GM23338 (cell line): ENCODE measurements at regions not wholly inside any gene's neighbourhood (a gene's known extent, or its start where the extent isn't known, plus 50 kb on each side); places are given as distances from the start of the nearest gene placed in this dataset.

Experiments used
- ATAC-seq: fragments of 200-7000 bp; cut with Tn5 transposase; 3 replicates; pipeline ENCODE4 v1.9.1; 2020
- DNase-seq: peaks from one replicate; pipeline ENCODE4 v3.0.0-alpha.2; 2015; ENCODE audit warnings: low spot score
- H2AFZ ChIP-seq: fragments of 200-600 bp; sonication (generic); 2 replicates; pipeline ENCODE4 v1.8.0; 2016; ENCODE audit warnings: antibody characterized with exemption, mild to moderate bottlenecking, moderate library complexity
- H3F3A ChIP-seq: fragments of 200-600 bp; sonication (generic); replicated peaks from 2 replicates; pipeline ENCODE4 v1.8.0; 2017; ENCODE audit warnings: antibody characterized with exemption, mixed run types, low read depth
- H3K27ac ChIP-seq: fragments of 200-600 bp; sonication (generic); 2 replicates; pipeline ENCODE4 v1.6.1; 2016; ENCODE audit warnings: low read depth
- H3K27me3 ChIP-seq: fragments of 200-600 bp; sonication (generic); 2 replicates; pipeline ENCODE4 v1.8.0; 2016; ENCODE audit warnings: mild to moderate bottlenecking, mixed run types, moderate library complexity; ENCODE audit not compliant: insufficient read depth
- H3K36me3 ChIP-seq: fragments of 200-600 bp; sonication (generic); 2 replicates; pipeline ENCODE4 v1.8.0; 2016; ENCODE audit warnings: mild to moderate bottlenecking; ENCODE audit not compliant: insufficient read depth
- H3K4me1 ChIP-seq: fragments of 200-600 bp; sonication (generic); 2 replicates; pipeline ENCODE4 v1.8.0; 2016; ENCODE audit warnings: mild to moderate bottlenecking, moderate library complexity; ENCODE audit not compliant: insufficient read depth
- H3K4me2 ChIP-seq: fragments of 200-600 bp; sonication (generic); 2 replicates; pipeline ENCODE4 v1.7.1; 2017; ENCODE audit warnings: mixed run types
- H3K4me3 ChIP-seq: fragments of 200-600 bp; sonication (generic); 2 replicates; pipeline ENCODE4 v1.6.1; 2016; ENCODE audit warnings: mixed run types
- H3K79me2 ChIP-seq: fragments of 200-600 bp; sonication (generic); replicated peaks from 2 replicates; pipeline ENCODE4 v1.8.0; 2017; ENCODE audit warnings: mild to moderate bottlenecking; ENCODE audit not compliant: insufficient read depth
- H3K9me2 ChIP-seq: fragments of 200-600 bp; sonication (generic); 2 replicates; pipeline ENCODE4 v1.8.0; 2017; ENCODE audit not compliant: insufficient read depth
- H4K20me1 ChIP-seq: fragments of 200-600 bp; sonication (generic); replicated peaks from 2 replicates; pipeline ENCODE4 v1.8.0; 2017; ENCODE audit warnings: mild to moderate bottlenecking; ENCODE audit not compliant: insufficient read depth
- H3K27ac Mint-ChIP-seq: 2 replicates; pipeline ENCODE4 v1.8.0; 2020; ENCODE audit warnings: inconsistent platforms, mild to moderate bottlenecking, moderate library complexity, mixed read lengths
- H3K27me3 Mint-ChIP-seq: 3 replicates; pipeline ENCODE4 v1.8.0; 2022; ENCODE audit warnings: low read depth, mild to moderate bottlenecking, moderate library complexity, mixed read lengths, inconsistent platforms; ENCODE audit not compliant: insufficient read depth, poor library complexity
- H3K36me3 Mint-ChIP-seq: 3 replicates; pipeline ENCODE4 v1.8.0; 2021; ENCODE audit warnings: low read depth, mild to moderate bottlenecking, inconsistent platforms, moderate library complexity, mixed read lengths
- H3K4me1 Mint-ChIP-seq: 3 replicates; pipeline ENCODE4 v1.8.0; 2020; ENCODE audit warnings: mild to moderate bottlenecking, inconsistent platforms, mixed read lengths
- H3K4me3 Mint-ChIP-seq: 3 replicates; pipeline ENCODE4 v1.8.0; 2021; ENCODE audit warnings: moderate library complexity, mild to moderate bottlenecking, inconsistent platforms, mixed read lengths
- H3K9me3 Mint-ChIP-seq: 3 replicates; pipeline ENCODE4 v1.8.0; 2020; ENCODE audit warnings: moderate library complexity, mild to moderate bottlenecking, inconsistent platforms, mixed read lengths
- CREB1 ChIP-seq: fragments of 250-450 bp; sonication (Bioruptor Pico); IDR thresholded peaks from 2 replicates; pipeline ENCODE4 v1.5.0; 2020; ENCODE audit warnings: low read depth, mild to moderate bottlenecking, moderate library complexity
- EZH2 ChIP-seq: fragments of 200-600 bp; sonication (generic); IDR thresholded peaks from one replicate; pipeline ENCODE4 v1.8.0; 2017; ENCODE audit warnings: antibody characterized with exemption, mild to moderate bottlenecking, low read depth; ENCODE audit not compliant: unreplicated experiment
- EZH2phosphoT487 ChIP-seq: fragments of 200-600 bp; sonication (generic); IDR thresholded peaks from one replicate; pipeline ENCODE4 v1.8.1; 2018; ENCODE audit warnings: antibody characterized with exemption; ENCODE audit not compliant: unreplicated experiment
- JUNB ChIP-seq: IDR thresholded peaks from one replicate; pipeline ENCODE4 v1.6.1; 2016; ENCODE audit warnings: antibody characterized with exemption; ENCODE audit not compliant: unreplicated experiment
- NANOG ChIP-seq: IDR thresholded peaks from 2 replicates; pipeline ENCODE4 v1.6.1; 2016; ENCODE audit warnings: antibody characterized with exemption, borderline replicate concordance
- POLR2AphosphoS5 ChIP-seq: IDR thresholded peaks from 2 replicates; pipeline ENCODE4 v1.6.1; 2016; ENCODE audit warnings: antibody characterized with exemption, low read depth
- STAT1 ChIP-seq: IDR thresholded peaks from one replicate; pipeline ENCODE4 v1.6.1; 2016; ENCODE audit warnings: antibody characterized with exemption; ENCODE audit not compliant: unreplicated experiment
- ZNF114 ChIP-seq: fragments of 250-450 bp; sonication (Bioruptor Pico); IDR thresholded peaks from 2 replicates; pipeline ENCODE4 v1.5.0; 2020; ENCODE audit warnings: mild to moderate bottlenecking, moderate library complexity
- ZNF331 ChIP-seq: fragments of 250-450 bp; sonication (Bioruptor Pico); IDR thresholded peaks from 2 replicates; pipeline ENCODE4 v1.5.0; 2020; ENCODE audit warnings: low read depth, mild to moderate bottlenecking, moderate library complexity
- TF ChIP-seq, protein P1 (sequence below): IDR thresholded peaks from one replicate; pipeline ENCODE4 v1.6.1; 2018; ENCODE audit warnings: antibody characterized with exemption; ENCODE audit not compliant: unreplicated experiment
- TF ChIP-seq, protein P2 (sequence below), 2 experiments: fragments of 200-600 bp in 1 of 2; sonication (generic) in 1 of 2; conservative IDR thresholded peaks; 2 replicates each; pipeline versions ENCODE4 v1.5.1 to v1.6.1; 2016 to 2017; ENCODE audit warnings: antibody characterized with exemption in 2 of 2, low read depth in 2 of 2, mild to moderate bottlenecking in 2 of 2, moderate library complexity in 1 of 2
- TF ChIP-seq, protein P3 (sequence below): IDR thresholded peaks from 2 replicates; pipeline ENCODE4 v1.6.1; 2016; ENCODE audit warnings: antibody characterized with exemption

DNA sequence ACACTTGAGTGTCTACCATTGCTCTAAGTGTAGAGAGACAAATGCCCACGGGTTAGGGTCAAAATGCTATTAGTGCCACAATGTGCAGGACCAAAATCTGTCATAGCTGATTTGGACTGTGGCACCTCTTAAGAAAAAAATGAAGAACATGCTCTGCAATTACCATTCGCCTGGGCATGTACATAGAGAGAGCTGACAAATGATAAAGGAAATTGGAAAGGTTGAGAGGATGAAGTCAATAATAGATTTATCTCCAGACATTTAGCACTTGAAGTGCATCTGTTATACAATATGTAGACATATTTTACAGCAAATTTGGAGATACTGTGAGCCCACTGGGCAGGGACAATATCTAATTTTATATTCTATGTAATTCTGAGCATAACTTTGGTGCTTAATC, 804.4 kb downstream of the SATB2 start (continued):
- TF ChIP-seq, protein P1, sequence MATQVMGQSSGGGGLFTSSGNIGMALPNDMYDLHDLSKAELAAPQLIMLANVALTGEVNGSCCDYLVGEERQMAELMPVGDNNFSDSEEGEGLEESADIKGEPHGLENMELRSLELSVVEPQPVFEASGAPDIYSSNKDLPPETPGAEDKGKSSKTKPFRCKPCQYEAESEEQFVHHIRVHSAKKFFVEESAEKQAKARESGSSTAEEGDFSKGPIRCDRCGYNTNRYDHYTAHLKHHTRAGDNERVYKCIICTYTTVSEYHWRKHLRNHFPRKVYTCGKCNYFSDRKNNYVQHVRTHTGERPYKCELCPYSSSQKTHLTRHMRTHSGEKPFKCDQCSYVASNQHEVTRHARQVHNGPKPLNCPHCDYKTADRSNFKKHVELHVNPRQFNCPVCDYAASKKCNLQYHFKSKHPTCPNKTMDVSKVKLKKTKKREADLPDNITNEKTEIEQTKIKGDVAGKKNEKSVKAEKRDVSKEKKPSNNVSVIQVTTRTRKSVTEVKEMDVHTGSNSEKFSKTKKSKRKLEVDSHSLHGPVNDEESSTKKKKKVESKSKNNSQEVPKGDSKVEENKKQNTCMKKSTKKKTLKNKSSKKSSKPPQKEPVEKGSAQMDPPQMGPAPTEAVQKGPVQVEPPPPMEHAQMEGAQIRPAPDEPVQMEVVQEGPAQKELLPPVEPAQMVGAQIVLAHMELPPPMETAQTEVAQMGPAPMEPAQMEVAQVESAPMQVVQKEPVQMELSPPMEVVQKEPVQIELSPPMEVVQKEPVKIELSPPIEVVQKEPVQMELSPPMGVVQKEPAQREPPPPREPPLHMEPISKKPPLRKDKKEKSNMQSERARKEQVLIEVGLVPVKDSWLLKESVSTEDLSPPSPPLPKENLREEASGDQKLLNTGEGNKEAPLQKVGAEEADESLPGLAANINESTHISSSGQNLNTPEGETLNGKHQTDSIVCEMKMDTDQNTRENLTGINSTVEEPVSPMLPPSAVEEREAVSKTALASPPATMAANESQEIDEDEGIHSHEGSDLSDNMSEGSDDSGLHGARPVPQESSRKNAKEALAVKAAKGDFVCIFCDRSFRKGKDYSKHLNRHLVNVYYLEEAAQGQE = no peak
- TF ChIP-seq ZNF331 (CRISPR knock-in tag) (no peak), STAT1 (no peak), CREB1 (CRISPR knock-in tag) (no peak)

DNA sequence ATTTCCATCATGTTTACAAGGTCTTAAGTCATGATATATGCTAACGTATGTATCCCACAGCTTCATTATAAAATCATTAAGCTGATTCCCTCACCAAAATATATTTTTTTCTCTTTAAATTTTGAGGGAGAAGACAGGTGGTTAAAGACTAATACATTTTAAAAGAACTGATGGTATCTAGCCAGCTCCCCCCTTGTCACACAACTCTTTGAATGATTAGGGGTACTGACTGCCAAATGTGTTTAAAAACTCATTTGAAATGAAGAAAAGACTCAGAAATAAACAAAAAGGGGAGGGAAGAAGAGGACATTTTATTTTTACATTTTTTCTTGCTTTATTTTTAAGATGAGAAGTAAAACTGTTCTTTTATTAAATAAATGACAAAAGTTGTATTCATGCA, 805.3 kb downstream of the SATB2 start:
- no peak for ATAC-seq
- no peaks in the 10 kb centered on the region for H3K4me1 Mint-ChIP-seq
- Histone ChIP-seq H3K4me3 (no peak overlapping the region), H3K36me3 (no peaks in the 10 kb centered on the region), H3K27me3 (no peaks in the 10 kb centered on the region), H3K27ac (no peak overlapping the region), H3K4me1 (no peaks in the 10 kb centered on the region), H3K4me2 (no peak overlapping the region), H3K9me2 (no peaks in the 10 kb centered on the region), H4K20me1 (no peaks in the 10 kb centered on the region), H3F3A (no peaks in the 10 kb centered on the region), H2AFZ (no peak overlapping the region), H3K79me2 (no peaks in the 10 kb centered on the region)
- no peaks in the 10 kb centered on the region for H3K27me3 Mint-ChIP-seq
- H3K36me3 Mint-ChIP-seq = no peaks in the 10 kb centered on the region
- H3K9me3 Mint-ChIP-seq = no peaks in the 10 kb centered on the region
- H3K27ac Mint-ChIP-seq = no peak overlapping the region
- H3K4me3 Mint-ChIP-seq = no peak overlapping the region
- DNase-seq = no peak
- TF ChIP-seq ZNF331 (CRISPR knock-in tag) (no peak), EZH2phosphoT487 (no peak), CREB1 (CRISPR knock-in tag) (no peak), ZNF114 (CRISPR knock-in tag) (no peak), POLR2AphosphoS5 (no peak), JUNB (no peak), STAT1 (no peak), EZH2 (no peak), NANOG (no peak)
- TF ChIP-seq, protein P2, sequence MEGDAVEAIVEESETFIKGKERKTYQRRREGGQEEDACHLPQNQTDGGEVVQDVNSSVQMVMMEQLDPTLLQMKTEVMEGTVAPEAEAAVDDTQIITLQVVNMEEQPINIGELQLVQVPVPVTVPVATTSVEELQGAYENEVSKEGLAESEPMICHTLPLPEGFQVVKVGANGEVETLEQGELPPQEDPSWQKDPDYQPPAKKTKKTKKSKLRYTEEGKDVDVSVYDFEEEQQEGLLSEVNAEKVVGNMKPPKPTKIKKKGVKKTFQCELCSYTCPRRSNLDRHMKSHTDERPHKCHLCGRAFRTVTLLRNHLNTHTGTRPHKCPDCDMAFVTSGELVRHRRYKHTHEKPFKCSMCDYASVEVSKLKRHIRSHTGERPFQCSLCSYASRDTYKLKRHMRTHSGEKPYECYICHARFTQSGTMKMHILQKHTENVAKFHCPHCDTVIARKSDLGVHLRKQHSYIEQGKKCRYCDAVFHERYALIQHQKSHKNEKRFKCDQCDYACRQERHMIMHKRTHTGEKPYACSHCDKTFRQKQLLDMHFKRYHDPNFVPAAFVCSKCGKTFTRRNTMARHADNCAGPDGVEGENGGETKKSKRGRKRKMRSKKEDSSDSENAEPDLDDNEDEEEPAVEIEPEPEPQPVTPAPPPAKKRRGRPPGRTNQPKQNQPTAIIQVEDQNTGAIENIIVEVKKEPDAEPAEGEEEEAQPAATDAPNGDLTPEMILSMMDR (conservative IDR thresholded peaks at IDR 0.05; ENCODE audit: low read depth in 2 of 2) = no peak
- TF ChIP-seq, protein P1 = no peak
- TF ChIP-seq, protein P3, sequence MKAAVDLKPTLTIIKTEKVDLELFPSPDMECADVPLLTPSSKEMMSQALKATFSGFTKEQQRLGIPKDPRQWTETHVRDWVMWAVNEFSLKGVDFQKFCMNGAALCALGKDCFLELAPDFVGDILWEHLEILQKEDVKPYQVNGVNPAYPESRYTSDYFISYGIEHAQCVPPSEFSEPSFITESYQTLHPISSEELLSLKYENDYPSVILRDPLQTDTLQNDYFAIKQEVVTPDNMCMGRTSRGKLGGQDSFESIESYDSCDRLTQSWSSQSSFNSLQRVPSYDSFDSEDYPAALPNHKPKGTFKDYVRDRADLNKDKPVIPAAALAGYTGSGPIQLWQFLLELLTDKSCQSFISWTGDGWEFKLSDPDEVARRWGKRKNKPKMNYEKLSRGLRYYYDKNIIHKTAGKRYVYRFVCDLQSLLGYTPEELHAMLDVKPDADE = no peak
